ENCODE measurements at regions not wholly inside any gene's neighbourhood (a gene's known extent, or its start where the extent isn't known, plus 50 kb on each side); places are given as distances from the start of the nearest gene placed in this dataset.
"Not testable (repeated sequence)": the region's sequence is repeated elsewhere in the genome, so short reads cannot be mapped to it uniquely, and the experiment has no call there.

DNA sequence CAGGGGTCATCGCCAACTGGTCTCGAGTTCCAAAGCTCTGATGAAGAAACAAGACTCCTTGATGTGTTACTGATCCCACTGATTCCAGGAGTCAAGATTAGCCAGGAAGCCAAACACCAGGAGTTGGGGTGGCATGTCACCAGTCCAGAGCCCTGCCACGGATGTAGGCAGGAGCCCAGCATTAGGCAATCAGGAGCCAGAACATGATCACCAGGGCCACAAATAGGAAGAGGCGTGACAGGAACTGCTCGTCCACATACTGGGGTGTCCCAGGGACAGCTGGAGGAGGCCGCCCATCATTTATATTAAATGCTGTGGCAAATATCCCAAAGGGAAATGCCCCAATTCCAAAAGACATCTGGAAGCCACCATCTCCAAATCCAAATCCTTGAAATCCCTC, 74.5 kb upstream of the BLTP1 start:
- FAIRE-seq, result not testable (repeated sequence)

DNA sequence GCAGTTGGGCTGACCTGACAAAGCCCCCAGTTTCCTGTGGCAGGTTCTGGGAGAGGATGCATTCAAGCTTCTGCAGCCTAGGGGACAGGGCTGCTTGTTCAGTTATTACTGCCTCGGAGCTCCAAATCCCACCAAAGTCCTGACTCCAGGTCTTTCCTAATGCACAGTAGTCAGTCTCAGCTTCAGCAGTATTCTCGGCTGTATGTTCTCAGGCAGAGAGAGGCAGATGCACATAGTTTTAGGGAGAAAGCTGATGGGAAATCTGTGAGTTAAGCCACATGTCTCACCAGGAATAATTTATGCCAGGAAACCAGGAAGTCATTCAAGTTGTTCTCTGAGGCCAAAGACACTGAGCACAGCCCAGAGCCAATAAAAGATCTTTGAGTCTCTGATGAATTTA, 75.3 kb upstream of the BLTP1 start:
- not testable (repeated sequence) for FAIRE-seq; H3K27me3 ChIP-seq (ENCODE audit: control insufficient read depth in 3 of 3, insufficient read depth in 3 of 3, low read length in 3 of 3); H3K4me3 ChIP-seq (ENCODE audit: low read depth in 1 of 3, low read length in 3 of 3); H3K4me1 ChIP-seq (ENCODE audit: control insufficient read depth in 3 of 3, insufficient read depth in 2 of 3, low read depth in 1 of 3, low read length in 2 of 3); H3K9me3 ChIP-seq (ENCODE audit: control insufficient read depth in 2 of 2, insufficient read depth in 1 of 2, low read depth in 1 of 2, low read length in 1 of 2); H3K36me3 ChIP-seq (ENCODE audit: control insufficient read depth in 3 of 3, insufficient read depth in 2 of 3, low read depth in 1 of 3, low read length in 3 of 3); DNase-seq; H3K27ac ChIP-seq (ENCODE audit: low read depth in 1 of 3, low read length in 2 of 3)
- 8 to 38% (median 19%) methylated on average over 1 to 2 of the region's 2 CpGs for WGBS, 3 donors

More for the DNA sequence above, 74.5 kb upstream of the BLTP1 start:
- not testable (repeated sequence) for H3K27me3 ChIP-seq (ENCODE audit: control insufficient read depth in 3 of 3, insufficient read depth in 3 of 3, low read length in 3 of 3); H3K9me3 ChIP-seq (ENCODE audit: control insufficient read depth in 2 of 2, insufficient read depth in 1 of 2, low read depth in 1 of 2, low read length in 1 of 2); H3K27ac ChIP-seq (ENCODE audit: low read depth in 1 of 3, low read length in 2 of 3); H3K36me3 ChIP-seq (ENCODE audit: control insufficient read depth in 3 of 3, insufficient read depth in 2 of 3, low read depth in 1 of 3, low read length in 3 of 3); DNase-seq; H3K4me1 ChIP-seq (ENCODE audit: control insufficient read depth in 3 of 3, insufficient read depth in 2 of 3, low read depth in 1 of 3, low read length in 2 of 3); H3K4me3 ChIP-seq (ENCODE audit: low read depth in 1 of 3, low read length in 3 of 3)
- WGBS, 3 donors, result 74 to 84% (median 83%) methylated on average over 5 to 6 of the region's 6 CpGs

DNA sequence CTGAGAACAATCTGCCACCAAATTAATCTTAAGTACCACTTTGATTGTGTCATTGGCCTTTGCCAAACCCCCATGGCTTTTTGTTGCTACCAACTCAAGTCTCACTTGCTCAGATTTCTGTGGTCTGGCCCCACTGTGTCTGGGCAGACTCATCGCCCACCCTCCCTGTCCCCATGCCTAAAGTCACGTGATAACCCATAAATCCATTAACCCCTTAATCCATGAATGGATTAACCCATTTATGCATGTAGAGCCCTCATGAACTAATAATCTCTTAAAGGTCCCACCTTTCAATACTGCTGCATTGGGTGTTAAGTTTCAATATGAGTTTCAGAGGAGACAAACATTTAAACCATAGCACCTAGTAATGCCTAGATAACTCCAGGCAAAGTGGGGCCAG, 78.5 kb upstream of the BLTP1 start:
- H3K4me1 ChIP-seq (ENCODE audit: control insufficient read depth in 3 of 3, insufficient read depth in 2 of 3, low read depth in 1 of 3, low read length in 2 of 3), result no peaks in the 10 kb centered on the region
- H3K4me3 ChIP-seq (ENCODE audit: low read depth in 1 of 3, low read length in 3 of 3), result no peak overlapping the region
- H3K9me3 ChIP-seq (ENCODE audit: control insufficient read depth in 2 of 2, insufficient read depth in 1 of 2, low read depth in 1 of 2, low read length in 1 of 2), result no peaks in the 10 kb centered on the region
- DNase-seq (no peak), FAIRE-seq (no peak)
- H3K27me3 ChIP-seq (ENCODE audit: control insufficient read depth in 3 of 3, insufficient read depth in 3 of 3, low read length in 3 of 3), result no peaks in the 10 kb centered on the region
- WGBS, 3 donors, result 39 to 51% (median 41%) methylated on average over 2 of the region's 2 CpGs
- H3K36me3 ChIP-seq (ENCODE audit: control insufficient read depth in 3 of 3, insufficient read depth in 2 of 3, low read depth in 1 of 3, low read length in 3 of 3), result no peaks in the 10 kb centered on the region
- no peak overlapping the region for H3K27ac ChIP-seq (ENCODE audit: low read depth in 1 of 3, low read length in 2 of 3)

DNA sequence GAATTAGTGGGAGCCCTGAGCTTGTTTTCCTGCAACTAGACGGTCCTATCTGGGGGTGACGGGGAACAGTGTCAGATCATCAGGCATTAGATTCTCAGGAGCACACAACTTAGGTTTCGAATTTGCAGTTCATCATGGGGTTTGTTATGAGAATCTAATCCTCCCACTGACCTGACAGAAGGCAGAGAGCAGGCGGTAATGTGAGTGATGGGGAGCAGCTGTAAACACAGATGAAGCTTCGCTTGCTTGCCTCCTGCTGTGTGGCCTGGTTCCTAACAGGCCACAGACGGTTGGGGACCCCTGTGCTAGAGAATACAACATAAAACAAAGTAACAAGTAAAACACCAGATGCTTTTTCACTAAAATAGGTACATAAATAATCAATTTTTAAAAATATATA, 86.2 kb upstream of the BLTP1 start:
- DNase-seq (no peak), FAIRE-seq (no peak)
- Histone ChIP-seq H3K27ac (ENCODE audit: low read depth in 1 of 3, low read length in 2 of 3) (no peak overlapping the region), H3K4me1 (ENCODE audit: control insufficient read depth in 3 of 3, insufficient read depth in 2 of 3, low read depth in 1 of 3, low read length in 2 of 3) (no peaks in the 10 kb centered on the region), H3K4me3 (ENCODE audit: low read depth in 1 of 3, low read length in 3 of 3) (no peak overlapping the region), H3K27me3 (ENCODE audit: control insufficient read depth in 3 of 3, insufficient read depth in 3 of 3, low read length in 3 of 3) (no peaks in the 10 kb centered on the region), H3K9me3 (ENCODE audit: control insufficient read depth in 2 of 2, insufficient read depth in 1 of 2, low read depth in 1 of 2, low read length in 1 of 2) (no peaks in the 10 kb centered on the region), H3K36me3 (ENCODE audit: control insufficient read depth in 3 of 3, insufficient read depth in 2 of 3, low read depth in 1 of 3, low read length in 3 of 3) (no peaks in the 10 kb centered on the region)
- WGBS, 3 donors, result 67 to 73% (median 70%) methylated on average over 6 of the region's 6 CpGs

DNA sequence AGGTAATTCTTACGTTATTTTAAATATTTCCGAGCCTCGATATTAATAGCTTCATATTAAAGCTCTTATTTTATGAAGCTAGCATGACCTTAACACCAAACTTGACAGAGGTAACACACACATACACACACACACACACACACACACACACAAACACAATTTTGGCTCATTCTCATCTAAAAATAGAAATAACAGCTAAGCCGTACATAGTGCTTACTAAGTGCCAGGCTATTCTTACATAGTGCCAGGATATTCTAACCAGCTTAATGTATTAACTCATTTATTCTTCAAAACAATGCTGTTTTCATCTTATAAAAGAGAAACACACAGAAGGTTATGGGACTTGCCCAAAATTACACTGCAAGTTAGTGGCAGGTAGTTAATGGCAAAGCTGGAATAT, 87.0 kb upstream of the BLTP1 start:
- Histone ChIP-seq H3K27ac (ENCODE audit: low read depth in 1 of 3, low read length in 2 of 3) (no peak overlapping the region), H3K4me3 (ENCODE audit: low read depth in 1 of 3, low read length in 3 of 3) (no peak overlapping the region), H3K36me3 (ENCODE audit: control insufficient read depth in 3 of 3, insufficient read depth in 2 of 3, low read depth in 1 of 3, low read length in 3 of 3) (no peaks in the 10 kb centered on the region), H3K27me3 (ENCODE audit: control insufficient read depth in 3 of 3, insufficient read depth in 3 of 3, low read length in 3 of 3) (no peaks in the 10 kb centered on the region), H3K9me3 (ENCODE audit: control insufficient read depth in 2 of 2, insufficient read depth in 1 of 2, low read depth in 1 of 2, low read length in 1 of 2) (no peaks in the 10 kb centered on the region), H3K4me1 (ENCODE audit: control insufficient read depth in 3 of 3, insufficient read depth in 2 of 3, low read depth in 1 of 3, low read length in 2 of 3) (no peaks in the 10 kb centered on the region)
- 88 to 93% (median 91%) methylated on average over 4 of the region's 4 CpGs for whole genome bisulfite sequencing, 3 donors
- DNase-seq, result no peak
- FAIRE-seq, result no peak

DNA sequence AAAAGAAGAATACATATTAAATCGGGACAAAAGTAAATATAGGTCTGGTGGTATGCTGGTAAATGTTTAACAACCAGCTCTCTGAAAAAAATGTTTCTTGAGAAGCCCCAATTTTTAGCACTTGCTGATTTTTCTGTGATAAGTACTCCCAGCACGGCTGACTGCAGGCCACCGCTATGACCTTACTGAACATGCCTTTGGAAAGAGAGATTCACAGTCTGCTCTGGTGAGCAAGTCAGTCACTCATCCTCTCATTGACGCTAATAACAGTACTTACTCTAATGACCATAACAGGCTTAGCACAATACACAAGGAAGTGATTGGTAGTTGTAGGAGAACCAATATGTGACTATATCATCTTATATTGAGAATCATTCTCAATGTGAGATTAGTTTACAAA, 98.9 kb upstream of the BLTP1 start:
- Histone ChIP-seq H3K9me3 (ENCODE audit: control insufficient read depth in 2 of 2, insufficient read depth in 1 of 2, low read depth in 1 of 2, low read length in 1 of 2) (no peaks in the 10 kb centered on the region), H3K4me1 (ENCODE audit: control insufficient read depth in 3 of 3, insufficient read depth in 2 of 3, low read depth in 1 of 3, low read length in 2 of 3) (no peaks in the 10 kb centered on the region), H3K27me3 (ENCODE audit: control insufficient read depth in 3 of 3, insufficient read depth in 3 of 3, low read length in 3 of 3) (no peaks in the 10 kb centered on the region), H3K36me3 (ENCODE audit: control insufficient read depth in 3 of 3, insufficient read depth in 2 of 3, low read depth in 1 of 3, low read length in 3 of 3) (no peaks in the 10 kb centered on the region), H3K27ac (ENCODE audit: low read depth in 1 of 3, low read length in 2 of 3) (no peak overlapping the region), H3K4me3 (ENCODE audit: low read depth in 1 of 3, low read length in 3 of 3) (no peak overlapping the region)
- no peak for DNase-seq
- FAIRE-seq, result no peak
- WGBS, 3 donors, result 31 to 63% (median 45%) methylated on average over 4 of the region's 4 CpGs

DNA sequence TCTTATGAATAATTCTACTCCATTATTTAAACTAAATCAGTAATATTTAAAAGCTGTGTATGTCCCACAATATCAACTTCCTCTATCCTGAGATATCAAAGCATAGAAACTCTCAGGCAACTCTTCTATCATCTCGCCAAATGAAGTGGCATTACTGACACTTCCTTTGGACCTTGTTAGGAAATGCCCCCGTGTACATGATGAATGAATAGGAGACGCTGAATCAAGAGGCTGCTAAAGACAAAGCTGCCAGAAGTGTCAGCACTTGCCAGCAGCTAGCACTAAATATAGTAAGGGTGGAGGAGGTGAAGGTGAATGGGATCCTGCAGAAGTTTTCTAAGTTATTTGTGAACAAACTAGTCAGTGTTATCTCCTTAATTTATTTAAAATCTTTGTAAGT, 99.5 kb upstream of the BLTP1 start:
- no peak for FAIRE-seq
- Histone ChIP-seq H3K4me1 (ENCODE audit: control insufficient read depth in 3 of 3, insufficient read depth in 2 of 3, low read depth in 1 of 3, low read length in 2 of 3) (no peaks in the 10 kb centered on the region), H3K9me3 (ENCODE audit: control insufficient read depth in 2 of 2, insufficient read depth in 1 of 2, low read depth in 1 of 2, low read length in 1 of 2) (no peaks in the 10 kb centered on the region), H3K27me3 (ENCODE audit: control insufficient read depth in 3 of 3, insufficient read depth in 3 of 3, low read length in 3 of 3) (no peaks in the 10 kb centered on the region), H3K27ac (ENCODE audit: low read depth in 1 of 3, low read length in 2 of 3) (no peak overlapping the region), H3K4me3 (ENCODE audit: low read depth in 1 of 3, low read length in 3 of 3) (no peak overlapping the region), H3K36me3 (ENCODE audit: control insufficient read depth in 3 of 3, insufficient read depth in 2 of 3, low read depth in 1 of 3, low read length in 3 of 3) (no peaks in the 10 kb centered on the region)
- WGBS, 3 donors, result 39 to 42% (median 41%) methylated on average over 3 of the region's 3 CpGs
- DNase-seq, result no peak

DNA sequence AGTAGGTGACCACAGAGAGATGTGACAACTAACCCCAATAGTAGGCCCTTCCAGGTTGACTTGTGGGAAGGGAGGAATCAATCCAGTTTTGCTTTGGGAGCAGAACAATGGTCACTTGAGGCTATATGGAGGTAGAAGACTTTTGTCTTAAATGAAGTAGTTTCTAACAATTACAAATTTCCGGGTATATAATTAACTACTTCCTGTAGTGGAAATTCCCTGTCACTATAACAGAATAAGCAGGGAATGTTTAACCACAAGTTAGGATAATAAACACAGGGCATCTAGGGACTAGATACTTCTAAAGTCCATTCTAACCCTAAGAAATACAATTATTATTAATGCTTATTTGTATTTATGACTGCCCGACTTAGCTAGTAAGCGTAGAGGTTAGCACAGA, 99.0 kb upstream of the TRPC3 start:
- Histone ChIP-seq H3K4me1 (ENCODE audit: control insufficient read depth in 3 of 3, insufficient read depth in 2 of 3, low read depth in 1 of 3, low read length in 2 of 3) (no peaks in the 10 kb centered on the region), H3K4me3 (ENCODE audit: low read depth in 1 of 3, low read length in 3 of 3) (no peak overlapping the region), H3K27ac (ENCODE audit: low read depth in 1 of 3, low read length in 2 of 3) (no peak overlapping the region), H3K36me3 (ENCODE audit: control insufficient read depth in 3 of 3, insufficient read depth in 2 of 3, low read depth in 1 of 3, low read length in 3 of 3) (no peaks in the 10 kb centered on the region), H3K9me3 (ENCODE audit: control insufficient read depth in 2 of 2, insufficient read depth in 1 of 2, low read depth in 1 of 2, low read length in 1 of 2) (no peaks in the 10 kb centered on the region), H3K27me3 (ENCODE audit: control insufficient read depth in 3 of 3, insufficient read depth in 3 of 3, low read length in 3 of 3) (no peaks in the 10 kb centered on the region)
- 73 to 85% (median 75%) methylated on average over 3 of the region's 3 CpGs for WGBS, 3 donors
- DNase-seq (no peak), FAIRE-seq (no peak)

DNA sequence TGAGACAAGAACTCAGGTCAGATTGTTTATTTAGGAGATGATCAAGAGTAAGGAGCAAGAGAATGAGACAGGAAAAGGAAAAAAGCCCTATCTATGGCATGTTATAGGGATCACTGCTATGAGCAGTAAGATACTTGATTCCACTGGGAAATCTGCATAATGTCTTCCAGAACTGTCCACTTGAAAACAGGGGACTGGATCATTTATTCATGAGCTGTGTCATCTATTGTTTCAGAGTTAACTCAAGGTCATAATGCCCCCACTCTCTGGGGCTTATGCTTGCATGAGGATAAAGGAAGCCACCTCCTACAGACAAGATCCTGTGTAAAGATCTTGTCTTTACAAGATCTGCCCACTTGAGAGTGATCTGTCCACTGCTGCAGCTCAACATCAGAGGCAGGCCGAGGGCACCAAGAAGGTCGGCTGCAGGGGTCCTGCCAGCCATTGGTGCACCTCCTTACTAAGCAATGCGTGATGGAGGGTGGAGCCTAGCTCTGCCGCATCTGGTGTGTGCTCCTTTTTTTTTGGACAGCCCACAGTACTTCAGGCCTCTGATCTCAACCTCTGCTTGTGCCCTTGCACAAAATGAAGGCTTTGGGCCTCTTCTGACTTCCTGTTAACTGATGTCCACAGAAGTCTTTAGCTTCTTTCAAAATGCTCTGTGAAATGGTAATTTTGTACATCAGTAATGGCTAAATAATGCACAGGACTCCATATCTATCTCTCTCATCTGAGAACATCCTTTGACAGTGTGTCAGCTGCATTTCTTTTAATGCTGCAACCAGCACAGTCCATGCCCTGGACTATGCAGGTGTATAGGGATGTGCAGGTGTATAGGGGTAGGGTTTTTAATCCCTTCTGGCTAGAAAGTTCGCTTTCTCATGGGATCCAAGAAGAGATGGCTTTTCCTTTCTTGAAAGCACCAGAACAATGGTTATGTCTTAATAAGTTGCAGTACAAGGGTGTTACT, 95.9 kb upstream of the TRPC3 start:
- no peak for FAIRE-seq
- no peak for DNase-seq
- Histone ChIP-seq H3K36me3 (ENCODE audit: control insufficient read depth in 3 of 3, insufficient read depth in 2 of 3, low read depth in 1 of 3, low read length in 3 of 3) (no peaks in the 10 kb centered on the region), H3K27ac (ENCODE audit: low read depth in 1 of 3, low read length in 2 of 3) (no peak overlapping the region), H3K9me3 (ENCODE audit: control insufficient read depth in 2 of 2, insufficient read depth in 1 of 2, low read depth in 1 of 2, low read length in 1 of 2) (no peaks in the 10 kb centered on the region), H3K4me1 (ENCODE audit: control insufficient read depth in 3 of 3, insufficient read depth in 2 of 3, low read depth in 1 of 3, low read length in 2 of 3) (no peaks in the 10 kb centered on the region), H3K4me3 (ENCODE audit: low read depth in 1 of 3, low read length in 3 of 3) (no peak overlapping the region), H3K27me3 (ENCODE audit: control insufficient read depth in 3 of 3, insufficient read depth in 3 of 3, low read length in 3 of 3) (no peaks in the 10 kb centered on the region)
- WGBS, 3 donors, result 81 to 86% (median 84%) methylated on average over 5 of the region's 5 CpGs
